Fibroblast of lung (primary cell): ENCODE measurements at regions not wholly inside any gene's neighbourhood (a gene's known extent, or its start where the extent isn't known, plus 50 kb on each side); places are given as distances from the start of the nearest gene placed in this dataset.

Source experiments
- CTCF ChIP-seq, 2 donors: IDR thresholded peaks in 1 of 2; conservative IDR thresholded peaks in 1 of 2; 1 replicate in 1 of 2; 2 replicates in 1 of 2; pipeline ENCODE4 v1.5.1; 2011 to 2012; ENCODE audit warnings: low read length in 2 of 2, control low read depth in 1 of 2, inconsistent platforms in 1 of 2, low read depth in 1 of 2, mild to moderate bottlenecking in 1 of 2
- EZH2 ChIP-seq: IDR thresholded peaks from 2 replicates; pipeline ENCODE4 v1.5.1; 2012; ENCODE audit warnings: low read length, control low read depth, mild to moderate bottlenecking; ENCODE audit errors: missing control alignments

- TF ChIP-seq EZH2 (no peak), CTCF (conservative IDR thresholded peaks at IDR 0.05 in 1 of 2, IDR thresholded peaks at IDR 0.05 in 1 of 2; ENCODE audit: low read depth in 1 of 2, low read length in 2 of 2) (no peak)
These were observed 604.8 kb upstream of the IGFBP3 start for GRCh38 chr7:46525876-46526275.
